HepG2 (cell line): ENCODE measurements at regions not wholly inside any gene's neighbourhood (a gene's known extent, or its start where the extent isn't known, plus 50 kb on each side); places are given as distances from the start of the nearest gene placed in this dataset.

Experiments used
- DNMT1 ChIP-seq: sonication (generic); formaldehyde crosslinking; IDR thresholded peaks from 2 replicates; pipeline ENCODE4 v1.5.1; 2020; ENCODE audit warnings: mild to moderate bottlenecking, missing genetic modification reagents
- EED ChIP-seq: sonication (generic); formaldehyde crosslinking; IDR thresholded peaks from 2 replicates; pipeline ENCODE4 v1.5.0; 2020; ENCODE audit warnings: mild to moderate bottlenecking, missing genetic modification reagents
- POLR2A ChIP-seq, 2 experiments: IDR thresholded peaks; 2 replicates each; pipeline ENCODE4 v1.6.1; 2011; ENCODE audit warnings: low read depth in 2 of 2, low read length in 2 of 2, mild to moderate bottlenecking in 1 of 2, moderate library complexity in 1 of 2; ENCODE audit not compliant: insufficient read depth in 1 of 2
- SMARCC2 ChIP-seq: fragments of 450-650 bp; IDR thresholded peaks from 2 replicates; pipeline ENCODE4 v1.6.1; 2017; ENCODE audit warnings: antibody characterized with exemption, mild to moderate bottlenecking
- ZFX ChIP-seq: sonication (generic); formaldehyde crosslinking; IDR thresholded peaks from 2 replicates; pipeline ENCODE4 v1.4.0; 2020; ENCODE audit warnings: mild to moderate bottlenecking, low read depth, missing genetic modification reagents, moderate library complexity
- TF ChIP-seq, protein P1 (sequence below): sonication (generic); formaldehyde crosslinking; IDR thresholded peaks from 2 replicates; pipeline ENCODE4 v1.5.0; 2020; ENCODE audit warnings: mild to moderate bottlenecking, missing genetic modification reagents, moderate library complexity

DNA sequence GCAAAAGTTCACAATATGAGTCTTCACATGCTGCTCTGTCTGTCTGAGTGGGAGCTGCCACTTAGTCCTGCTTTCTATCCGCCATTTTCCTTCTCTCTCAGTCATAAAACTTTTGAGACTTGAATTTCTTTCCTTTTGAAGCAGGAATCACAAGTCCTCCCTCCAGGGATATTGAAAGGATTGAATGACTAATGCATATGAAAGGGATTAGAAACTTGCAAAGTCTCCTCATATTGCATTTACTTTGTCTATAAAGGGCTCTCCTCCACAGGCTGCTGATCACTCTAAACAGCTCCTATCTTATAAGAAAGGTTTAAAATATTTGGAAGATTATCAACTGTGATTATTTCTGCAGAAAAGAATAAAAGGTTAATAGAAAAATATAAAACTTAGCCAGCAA lies 879.1 kb downstream of the ARAP2 start:
- TF ChIP-seq ZFX (CRISPR knock-in tag) (no peak), POLR2A (IDR thresholded peaks at IDR 0.05; ENCODE audit: insufficient read depth in 1 of 2, low read depth in 2 of 2, low read length in 2 of 2) (no peak), DNMT1 (no peak), SMARCC2 (no peak), EED (CRISPR knock-in tag) (no peak)
- TF ChIP-seq, protein P1, sequence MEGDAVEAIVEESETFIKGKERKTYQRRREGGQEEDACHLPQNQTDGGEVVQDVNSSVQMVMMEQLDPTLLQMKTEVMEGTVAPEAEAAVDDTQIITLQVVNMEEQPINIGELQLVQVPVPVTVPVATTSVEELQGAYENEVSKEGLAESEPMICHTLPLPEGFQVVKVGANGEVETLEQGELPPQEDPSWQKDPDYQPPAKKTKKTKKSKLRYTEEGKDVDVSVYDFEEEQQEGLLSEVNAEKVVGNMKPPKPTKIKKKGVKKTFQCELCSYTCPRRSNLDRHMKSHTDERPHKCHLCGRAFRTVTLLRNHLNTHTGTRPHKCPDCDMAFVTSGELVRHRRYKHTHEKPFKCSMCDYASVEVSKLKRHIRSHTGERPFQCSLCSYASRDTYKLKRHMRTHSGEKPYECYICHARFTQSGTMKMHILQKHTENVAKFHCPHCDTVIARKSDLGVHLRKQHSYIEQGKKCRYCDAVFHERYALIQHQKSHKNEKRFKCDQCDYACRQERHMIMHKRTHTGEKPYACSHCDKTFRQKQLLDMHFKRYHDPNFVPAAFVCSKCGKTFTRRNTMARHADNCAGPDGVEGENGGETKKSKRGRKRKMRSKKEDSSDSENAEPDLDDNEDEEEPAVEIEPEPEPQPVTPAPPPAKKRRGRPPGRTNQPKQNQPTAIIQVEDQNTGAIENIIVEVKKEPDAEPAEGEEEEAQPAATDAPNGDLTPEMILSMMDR (CRISPR knock-in tag), result no peak
